ENCODE measurements at regions not wholly inside any gene's neighbourhood (a gene's known extent, or its start where the extent isn't known, plus 50 kb on each side); places are given as distances from the start of the nearest gene placed in this dataset.
"Not testable (repeated sequence)": the region's sequence is repeated elsewhere in the genome, so short reads cannot be mapped to it uniquely, and the experiment has no call there.

GRCh38 chr3:182148360-182148759, 436.6 kb downstream of the SOX2 start:
- no peak for DNase-seq

GRCh38 chr3:182149594-182149993, 437.9 kb downstream of the SOX2 start:
- DNase-seq = no peak

DNA sequence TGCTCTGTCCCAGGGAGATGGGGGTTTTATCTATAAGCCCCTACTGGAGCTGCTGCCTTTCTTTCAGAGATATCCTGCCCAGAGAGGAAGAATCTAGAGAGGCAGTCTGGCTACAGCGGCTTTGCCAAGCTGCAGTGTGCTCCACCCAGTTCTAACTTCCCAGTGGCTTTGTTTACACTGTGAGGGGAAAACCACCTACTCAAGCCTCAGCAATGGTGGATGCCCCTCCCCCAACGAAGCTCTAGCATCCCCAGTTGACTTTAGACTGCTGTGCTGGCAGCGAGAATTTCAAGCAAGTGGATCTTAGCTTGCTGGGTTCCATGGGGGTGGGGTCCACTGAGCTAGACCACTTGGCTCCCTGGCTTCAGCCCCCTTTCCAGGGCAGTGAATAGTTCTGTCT, 444.6 kb downstream of the SOX2 start:
- DNase-seq = not testable (repeated sequence)

DNA sequence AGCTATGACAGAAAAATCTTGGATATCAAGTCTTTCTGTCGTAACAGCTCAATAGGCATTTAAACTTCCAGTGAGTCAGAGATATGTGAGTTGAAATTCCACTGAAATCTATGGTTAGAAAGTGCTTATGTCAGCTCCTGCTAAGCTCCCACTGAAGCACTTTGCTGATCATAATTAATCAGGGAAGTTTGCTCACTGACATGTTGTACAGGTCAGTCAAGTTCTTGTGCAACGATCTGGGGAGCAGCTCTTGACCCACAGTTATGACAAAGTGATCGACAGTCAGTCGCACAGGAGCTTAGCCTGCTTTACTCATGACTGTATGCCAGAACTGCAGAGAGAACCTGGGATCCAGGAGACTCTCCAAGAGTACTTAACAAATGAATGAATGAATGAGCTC, 453.5 kb downstream of the SOX2 start:
- DNase-seq = no peak

DNA sequence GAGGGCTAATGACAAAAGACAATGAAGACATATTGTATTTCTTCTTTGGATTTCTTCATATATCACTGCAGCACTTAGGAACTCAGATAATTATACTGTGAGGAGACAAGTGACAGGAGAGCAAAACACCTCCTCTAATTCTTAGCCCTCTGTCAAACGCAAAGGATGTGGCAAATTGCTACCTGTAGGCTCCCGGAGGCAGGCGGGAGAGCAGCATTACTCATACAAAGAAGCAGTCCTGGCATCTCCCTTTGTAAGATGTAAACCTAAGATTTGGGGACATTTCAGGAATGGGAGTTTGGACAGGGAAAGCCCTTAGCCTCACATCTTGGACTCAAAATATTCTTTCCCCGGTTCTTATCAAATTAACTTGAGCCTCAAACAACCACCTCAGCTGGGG, 460.8 kb downstream of the SOX2 start:
- DNase-seq = no peak

DNA sequence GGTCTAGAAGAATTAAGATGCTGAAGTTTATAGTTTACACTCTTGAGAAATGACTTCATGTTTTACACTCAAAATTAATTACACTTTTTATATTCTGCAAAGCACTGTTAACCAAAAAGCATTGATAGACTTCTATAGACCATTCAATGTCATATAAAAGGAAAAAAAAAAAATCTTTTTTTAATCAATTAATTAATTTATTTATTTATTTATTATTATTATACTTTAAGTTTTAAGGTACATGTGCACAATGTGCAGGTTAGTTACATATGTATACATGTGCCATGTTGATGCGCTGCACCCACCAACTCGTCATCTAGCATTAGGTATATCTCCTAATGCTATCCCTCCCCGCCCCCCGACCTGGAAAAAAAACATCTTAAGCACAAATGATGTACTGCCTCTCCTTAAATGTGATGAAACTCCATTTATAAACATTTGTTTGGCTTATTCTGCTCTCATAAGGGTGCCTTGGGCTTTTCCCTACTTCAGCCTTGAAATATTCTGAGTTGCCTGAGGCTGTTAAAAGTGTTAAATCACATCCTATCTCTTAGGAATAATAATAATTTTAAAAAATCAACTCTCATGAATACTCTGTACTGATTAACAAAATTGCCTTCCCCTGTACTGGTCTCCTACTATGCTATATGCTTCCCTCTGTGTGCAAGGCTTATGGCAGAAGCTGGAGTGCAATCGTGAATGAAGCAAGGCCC, 466.9 kb downstream of the SOX2 start:
- DNase-seq = no peak

DNA sequence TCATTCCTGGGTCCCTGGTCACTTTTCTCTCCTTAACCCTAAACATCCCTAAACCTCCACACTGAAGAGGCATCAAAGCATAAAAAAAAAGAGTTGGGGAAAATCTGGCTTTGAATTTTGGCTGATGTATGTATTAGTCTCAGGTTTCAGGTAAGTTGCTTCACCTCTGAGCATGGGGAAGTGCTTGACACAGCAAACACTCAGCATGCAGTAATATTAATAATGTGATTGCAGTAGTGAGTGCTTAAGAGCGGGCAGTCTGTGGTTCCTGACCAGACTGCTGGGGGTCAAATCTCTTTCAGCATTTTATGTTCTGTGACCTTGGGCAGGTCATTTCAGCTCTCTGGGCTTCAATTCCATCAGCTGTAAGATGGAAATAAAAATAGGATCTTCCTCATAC, 467.9 kb downstream of the SOX2 start:
- no peak for DNase-seq

DNA sequence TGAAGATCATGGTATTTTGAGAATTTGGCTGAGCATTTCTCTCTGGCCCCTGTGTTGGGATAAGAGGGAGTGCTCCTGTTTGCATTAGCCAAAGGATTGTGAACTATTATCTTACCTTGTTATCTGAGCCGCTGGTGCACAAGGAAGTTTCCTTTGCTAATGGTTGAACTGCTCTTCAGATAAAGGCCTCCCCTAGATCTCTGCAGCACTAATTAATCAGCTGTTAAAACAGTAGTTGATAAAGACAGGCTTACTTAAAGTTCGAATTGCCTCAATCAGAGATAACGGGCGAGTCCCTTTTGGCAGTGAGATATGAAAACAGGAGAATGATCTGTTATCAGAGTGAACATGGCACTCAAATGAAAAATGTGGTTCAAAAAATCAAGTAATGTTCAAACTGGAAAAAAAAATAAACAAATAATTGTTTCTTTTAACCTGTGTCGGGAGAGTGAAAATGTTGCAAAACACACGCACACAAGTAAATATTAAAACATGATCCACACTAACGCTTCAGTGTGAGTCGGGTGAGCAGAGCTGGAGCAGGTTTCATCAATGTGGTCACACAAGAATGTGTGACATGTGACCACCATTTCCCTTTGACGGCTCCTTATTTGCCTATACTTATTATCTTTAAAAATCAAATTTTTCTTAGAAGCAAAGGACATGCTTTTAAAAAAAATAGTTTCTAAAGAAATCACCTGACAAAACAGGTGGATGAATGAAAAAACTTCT, 469.1 kb downstream of the SOX2 start:
- DNase-seq = no peak

DNA sequence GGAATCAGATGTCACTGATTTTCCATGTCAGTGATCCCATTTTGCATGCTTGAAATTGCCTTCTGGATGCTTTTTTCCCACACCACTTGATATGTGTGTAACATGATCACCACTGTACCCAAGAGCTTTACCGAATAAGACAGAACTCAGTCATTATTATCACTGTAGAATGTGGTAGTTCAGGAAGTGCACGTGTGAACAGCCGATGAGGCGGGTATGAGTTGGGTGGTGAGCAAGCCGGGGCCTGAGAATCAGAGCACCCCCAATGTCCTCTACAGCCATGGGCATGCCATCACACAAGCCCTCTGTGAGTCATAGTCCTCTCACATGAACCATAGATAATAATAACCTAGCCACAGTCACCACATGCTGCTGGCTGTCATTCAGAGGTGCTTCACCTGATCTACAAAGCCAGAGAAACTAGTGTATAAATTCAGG, 470.8 kb downstream of the SOX2 start:
- no peak for DNase-seq

GRCh38 chr3:182183716-182184430, 472.1 kb downstream of the SOX2 start:
- no peak for DNase-seq

- DNase-seq = no peak
These were observed 473.6 kb downstream of the SOX2 start for GRCh38 chr3:182185313-182185712.

- DNase-seq = no peak
These were observed 478.3 kb downstream of the SOX2 start for GRCh38 chr3:182190056-182190455.

- DNase-seq = no peak
These were observed 486.6 kb downstream of the SOX2 start for GRCh38 chr3:182198345-182198744.

DNA sequence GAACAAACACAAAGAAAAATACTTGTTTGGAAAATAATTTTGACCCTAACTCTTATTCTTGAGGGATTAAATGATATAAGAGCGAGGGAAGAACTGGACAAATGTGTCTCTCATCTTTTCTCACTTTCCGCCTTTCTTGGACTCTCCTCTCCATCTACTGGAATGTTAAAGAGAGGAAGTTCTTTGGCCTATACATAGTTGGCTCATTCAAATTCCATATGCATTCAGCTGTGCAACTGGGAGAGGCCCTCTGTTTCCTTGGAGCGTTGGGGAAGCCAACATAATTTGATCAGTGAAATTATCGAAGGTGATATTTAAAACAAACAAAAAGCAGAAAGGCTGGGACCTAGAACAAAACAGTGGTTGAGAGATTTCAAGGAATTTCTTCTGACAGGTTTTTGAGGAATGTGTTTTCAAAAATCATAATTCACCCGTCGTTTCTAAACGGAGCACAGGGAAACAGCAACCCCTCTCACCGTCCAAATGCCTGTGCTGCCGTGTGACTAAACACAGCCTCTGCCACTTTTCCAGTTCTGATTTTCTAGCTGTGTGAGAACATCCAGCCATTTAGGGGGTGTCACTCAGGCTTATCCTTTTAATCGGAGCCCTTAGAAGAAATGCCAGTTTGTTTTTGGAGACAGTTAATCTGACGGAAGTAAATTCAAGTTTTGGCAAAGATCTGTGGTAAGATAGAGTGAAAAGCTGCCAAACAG, 489.9 kb downstream of the SOX2 start:
- DNase-seq = no peak

GRCh38 chr3:182212479-182213076, 500.9 kb downstream of the SOX2 start:
- no peak for DNase-seq

- no peak for DNase-seq
These were observed 502.7 kb downstream of the SOX2 start for GRCh38 chr3:182214416-182214815.

- no peak for DNase-seq
These were observed 504.2 kb downstream of the SOX2 start for GRCh38 chr3:182215881-182216280.

DNA sequence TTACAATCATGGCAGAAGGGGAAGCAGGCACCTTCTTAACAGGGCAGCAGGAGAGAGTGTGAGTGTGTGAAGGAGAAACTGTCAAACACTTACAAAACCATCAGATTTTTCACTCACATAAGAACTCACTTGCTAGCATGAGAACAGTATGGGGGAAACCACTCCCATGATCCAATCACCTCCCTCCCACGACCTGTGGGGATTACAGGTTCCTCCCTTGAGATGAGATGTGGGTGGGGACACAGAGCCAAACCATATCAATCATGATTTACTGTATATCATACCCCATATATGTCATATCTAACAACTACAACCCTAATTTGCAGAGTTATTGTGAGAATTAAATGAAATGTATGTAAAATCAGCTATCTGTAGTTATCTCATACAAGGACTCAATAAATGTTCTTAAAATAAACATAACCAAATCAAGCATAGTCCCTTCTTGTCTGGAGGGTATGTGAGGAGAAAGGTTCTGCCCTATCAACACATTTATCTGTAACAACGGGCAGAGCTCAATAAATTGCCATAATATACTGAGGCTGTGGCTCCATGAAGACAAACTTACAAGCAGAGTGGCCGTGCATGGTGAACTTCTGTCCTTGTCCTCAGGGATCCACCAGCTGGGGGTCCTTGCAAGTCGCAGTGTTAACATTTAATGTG, 504.7 kb downstream of the SOX2 start:
- no peak for DNase-seq

- no peak for DNase-seq
These were observed 508.3 kb downstream of the SOX2 start for GRCh38 chr3:182220013-182220412.

DNA sequence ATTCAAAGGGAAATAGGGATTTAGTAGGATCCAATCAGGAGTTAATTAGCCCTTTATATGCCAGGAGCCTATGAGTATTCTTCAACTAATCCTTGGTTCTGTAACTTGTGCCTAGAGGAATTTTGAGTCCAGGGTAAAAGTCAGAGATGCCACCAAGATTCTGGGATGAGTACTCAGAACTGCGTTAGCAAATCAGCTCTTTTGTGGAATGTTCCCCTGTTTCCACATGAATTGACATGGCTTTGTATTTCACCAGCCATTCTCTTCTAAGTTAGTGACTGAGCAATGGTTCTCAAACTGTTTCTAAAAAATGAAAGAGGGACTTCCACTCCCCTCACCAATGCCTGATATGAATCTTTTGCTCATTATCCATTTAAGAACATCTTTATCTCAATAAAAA, 508.7 kb downstream of the SOX2 start:
- no peak for DNase-seq

GRCh38 chr3:182226995-182227394, 515.3 kb downstream of the SOX2 start:
- DNase-seq = no peak

GRCh38 chr3:182233405-182233804, 521.7 kb downstream of the SOX2 start:
- DNase-seq = no peak
